Pancreas (tissue), 10 donors: ENCODE measurements at regions not wholly inside any gene's neighbourhood (a gene's known extent, or its start where the extent isn't known, plus 50 kb on each side); places are given as distances from the start of the nearest gene placed in this dataset.

Experiments
- ATAC-seq, 4 donors: fragments of 200-7000 bp; cut with Tn5 transposase; one replicate each; pipeline versions ENCODE4 v1.8.0 to v1.9.1; 2020; ENCODE audit warnings: mild to moderate bottlenecking in 4 of 4, moderate library complexity in 4 of 4
- DNase-seq, 6 donors: peaks; one replicate each; pipeline ENCODE4 v3.0.0-alpha.2; 2020
- FAIRE-seq: peaks from 2 replicates; lab custom pipeline; 2012; peaks lifted over from hg19 to GRCh38; lab: Jason Lieb, UNC
- H3K27ac ChIP-seq, 4 donors: fragments of 200-600 bp; sonication (generic); 1 replicate in 3 of 4; 2 replicates in 1 of 4; pipeline versions ENCODE4 v1.5.0 to v1.8.0; 2020
- H3K27me3 ChIP-seq, 4 donors: fragments of 200-600 bp; one replicate each; pipeline ENCODE4 v1.8.0; 2021
- H3K36me3 ChIP-seq, 3 donors: fragments of 200-600 bp; sonication (generic) in 1 of 3; one replicate each; pipeline versions ENCODE4 v1.5.0 to v1.8.0; 2020 to 2021
- H3K4me1 ChIP-seq, 3 donors: fragments of 200-600 bp; one replicate each; pipeline ENCODE4 v1.8.0; 2021
- H3K4me3 ChIP-seq, 4 donors: fragments of 200-600 bp; sonication (generic) in 2 of 4; one replicate each; pipeline versions ENCODE4 v1.5.0 to v1.8.0; 2020 to 2021
- H3K9me3 ChIP-seq, 4 donors: fragments of 200-600 bp; one replicate each; pipeline ENCODE4 v1.8.0; 2021
- WGBS, 2 donors: extraction: QIAGEN DNeasy Blood & Tissue Kit; methylation state at CpG; one replicate each; pipeline ENCODE4 v1.1.7; 2013; 5-methylcytosine and 5-hydroxymethylcytosine counted together
- intact Hi-C, 3 donors: fragments of 100-400 bp; cut with DNase I; formaldehyde crosslinking; loops; one replicate each; pipeline versions ENCODE4 v1.11.1 to v1.14.2; 2022
- TF ChIP-seq, protein P1 (sequence below), 4 donors: fragments of 200-600 bp; sonication (generic) in 3 of 4; IDR thresholded peaks; one replicate each; pipeline versions ENCODE4 v1.5.0 to v1.8.0; 2021; ENCODE audit warnings: antibody characterized with exemption in 4 of 4
- donor health status: healthy with polysubstance abuse.
- donor health status: DM: no; HTN: no; CAD: no; lungs with moderate emphysema.
- donor health status: DM: no; HTN: no; CAD: no.
- donor health status: control.
- donor health status: control.
- donor health status: Bipolar disorder and iron deficiency.
- donor health status: DM: yes; HTN: yes; CAD: no.
- donor health status: DM: no; HTN: no; CAD: no.
- donor health status: DM: no; HTN: no; CAD: no.
- donor health status: DM: yes; HTN: yes; CAD: no.

DNA sequence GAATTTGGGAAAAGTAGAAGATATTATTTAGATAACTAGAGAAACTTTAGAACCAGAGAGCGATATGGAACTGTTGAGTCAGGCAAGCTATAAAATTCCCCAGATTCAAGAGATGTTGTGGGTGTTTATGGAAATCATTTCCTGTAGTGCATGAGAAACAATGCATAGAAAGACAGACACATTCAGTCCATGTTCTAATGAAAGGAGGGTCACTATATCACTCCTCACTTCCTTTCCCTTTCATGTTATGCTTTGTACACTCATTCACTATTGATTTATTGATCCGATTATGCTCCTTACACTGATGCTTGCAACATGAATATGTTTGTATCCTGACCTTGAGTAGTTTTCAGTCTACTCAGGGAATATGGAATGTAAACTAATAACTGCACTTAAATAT lies 1459.9 kb upstream of the ALCAM start:
- intact Hi-C loops = no loop called here
- Histone ChIP-seq H3K4me1 (no peaks in the 10 kb centered on the region), H3K27me3 (no peaks in the 10 kb centered on the region), H3K9me3 (no peaks in the 10 kb centered on the region), H3K36me3 (no peaks in the 10 kb centered on the region), H3K27ac (no peak overlapping the region), H3K4me3 (no peak overlapping the region)
- FAIRE-seq (no peak), ATAC-seq (no peak), DNase-seq (no peak)
- 76 to 78% methylated on average over 2 of the region's 2 CpGs for WGBS, 2 donors
- TF ChIP-seq, protein P1, sequence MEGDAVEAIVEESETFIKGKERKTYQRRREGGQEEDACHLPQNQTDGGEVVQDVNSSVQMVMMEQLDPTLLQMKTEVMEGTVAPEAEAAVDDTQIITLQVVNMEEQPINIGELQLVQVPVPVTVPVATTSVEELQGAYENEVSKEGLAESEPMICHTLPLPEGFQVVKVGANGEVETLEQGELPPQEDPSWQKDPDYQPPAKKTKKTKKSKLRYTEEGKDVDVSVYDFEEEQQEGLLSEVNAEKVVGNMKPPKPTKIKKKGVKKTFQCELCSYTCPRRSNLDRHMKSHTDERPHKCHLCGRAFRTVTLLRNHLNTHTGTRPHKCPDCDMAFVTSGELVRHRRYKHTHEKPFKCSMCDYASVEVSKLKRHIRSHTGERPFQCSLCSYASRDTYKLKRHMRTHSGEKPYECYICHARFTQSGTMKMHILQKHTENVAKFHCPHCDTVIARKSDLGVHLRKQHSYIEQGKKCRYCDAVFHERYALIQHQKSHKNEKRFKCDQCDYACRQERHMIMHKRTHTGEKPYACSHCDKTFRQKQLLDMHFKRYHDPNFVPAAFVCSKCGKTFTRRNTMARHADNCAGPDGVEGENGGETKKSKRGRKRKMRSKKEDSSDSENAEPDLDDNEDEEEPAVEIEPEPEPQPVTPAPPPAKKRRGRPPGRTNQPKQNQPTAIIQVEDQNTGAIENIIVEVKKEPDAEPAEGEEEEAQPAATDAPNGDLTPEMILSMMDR (IDR thresholded peaks at IDR 0.05) = no peak

DNA sequence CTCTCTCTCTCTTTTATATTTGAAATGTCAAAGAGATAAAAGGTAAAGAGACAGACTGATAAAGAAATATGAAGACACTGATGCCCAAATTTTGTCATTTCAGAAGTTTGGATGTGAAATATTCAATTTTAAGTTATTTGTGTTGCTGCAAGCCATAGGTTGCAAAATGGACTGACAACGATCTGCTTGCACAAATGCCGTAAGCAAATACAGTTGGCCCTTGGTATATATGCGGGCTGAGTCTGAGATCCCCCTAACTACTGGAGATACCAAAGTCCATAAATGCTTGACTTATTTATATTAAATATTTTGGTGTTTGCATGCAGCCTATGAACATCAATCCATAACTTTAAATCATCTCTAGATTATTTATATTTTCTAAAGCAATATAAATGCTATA lies 1459.1 kb upstream of the ALCAM start:
- no peaks in the 10 kb centered on the region for H3K36me3 ChIP-seq
- intact Hi-C loops = no loop called here
- no peak overlapping the region for H3K4me3 ChIP-seq
- no peaks in the 10 kb centered on the region for H3K9me3 ChIP-seq
- ATAC-seq (no peak), FAIRE-seq (no peak), DNase-seq (no peak)
- no peaks in the 10 kb centered on the region for H3K4me1 ChIP-seq
- 86% methylated on average over 3 of the region's 3 CpGs for WGBS, 2 donors
- no peak overlapping the region for H3K27ac ChIP-seq
- TF ChIP-seq, protein P1 (IDR thresholded peaks at IDR 0.05) = no peak
- no peaks in the 10 kb centered on the region for H3K27me3 ChIP-seq

DNA sequence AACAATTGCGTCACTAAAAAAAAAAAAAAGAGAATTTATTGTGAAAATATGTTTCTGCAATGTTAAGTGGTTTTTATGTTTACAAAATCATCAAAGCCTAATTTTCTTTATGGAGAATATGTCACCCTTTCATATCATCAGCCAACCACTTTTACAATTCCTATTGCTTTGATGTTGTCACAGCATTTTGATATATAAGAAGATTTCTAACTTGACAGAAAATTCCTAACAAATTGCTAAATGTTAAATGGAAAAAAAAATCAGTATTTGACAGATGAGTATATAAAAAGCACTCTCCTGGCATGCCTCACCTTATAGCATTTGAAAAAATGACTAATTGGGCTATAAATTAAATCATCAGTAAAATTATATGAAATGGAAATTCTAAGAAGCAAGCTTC lies 1457.3 kb upstream of the ALCAM start:
- intact Hi-C loops = no loop called here
- 90 to 91% methylated on average over 1 of the region's 1 CpG for WGBS, 2 donors
- no peaks in the 10 kb centered on the region for H3K27me3 ChIP-seq
- ATAC-seq (no peak), FAIRE-seq (no peak), DNase-seq (no peak)
- no peaks in the 10 kb centered on the region for H3K36me3 ChIP-seq
- no peaks in the 10 kb centered on the region for H3K9me3 ChIP-seq
- no peaks in the 10 kb centered on the region for H3K4me1 ChIP-seq
- TF ChIP-seq, protein P1 (IDR thresholded peaks at IDR 0.05) = no peak
- no peak overlapping the region for H3K27ac ChIP-seq
- no peak overlapping the region for H3K4me3 ChIP-seq

DNA sequence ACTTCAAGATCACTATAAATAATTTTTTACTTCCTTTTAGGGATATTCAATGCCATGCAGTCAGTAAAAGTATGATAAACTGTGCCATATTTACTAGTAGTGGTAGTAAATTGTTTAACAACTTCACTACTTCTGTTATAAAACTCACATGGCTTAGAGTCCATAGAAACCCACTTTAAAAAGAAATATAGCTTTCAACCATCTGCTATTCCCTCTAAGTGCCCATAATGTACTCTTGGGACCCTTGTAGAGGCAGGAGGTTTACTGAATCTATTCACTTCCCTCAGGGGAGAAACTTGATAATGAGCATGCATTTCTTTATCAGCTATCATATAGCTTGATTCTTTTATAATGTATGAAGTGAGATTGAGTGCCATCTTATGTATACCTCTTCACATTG lies 1448.4 kb upstream of the ALCAM start:
- intact Hi-C loops = no loop called here
- no peak for ATAC-seq
- Histone ChIP-seq H3K27ac (no peak overlapping the region), H3K36me3 (no peaks in the 10 kb centered on the region), H3K9me3 (no peaks in the 10 kb centered on the region), H3K4me1 (no peaks in the 10 kb centered on the region), H3K27me3 (no peaks in the 10 kb centered on the region), H3K4me3 (no peak overlapping the region)
- no peak for FAIRE-seq
- TF ChIP-seq, protein P1 (IDR thresholded peaks at IDR 0.05) = no peak
- DNase-seq = no peak

DNA sequence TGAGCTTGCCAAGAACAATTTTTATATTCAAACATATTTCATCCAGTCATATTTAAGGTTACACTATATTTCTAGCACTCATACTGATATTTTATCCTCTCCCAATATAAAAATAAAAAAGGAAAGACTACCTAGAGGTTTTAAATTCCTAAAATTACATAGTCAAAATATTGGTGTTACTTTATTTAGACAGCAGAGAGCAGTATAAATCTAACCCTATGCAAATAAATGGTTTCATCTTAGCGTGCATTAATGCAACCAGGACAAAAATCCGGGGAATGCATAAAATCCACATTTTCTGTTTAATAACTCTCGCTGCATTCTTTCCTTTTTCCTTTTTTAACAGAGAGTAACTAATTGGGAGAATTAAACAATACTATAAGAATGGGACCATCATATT lies 1447.4 kb upstream of the ALCAM start:
- Histone ChIP-seq H3K27me3 (no peaks in the 10 kb centered on the region), H3K4me3 (no peak overlapping the region), H3K36me3 (no peaks in the 10 kb centered on the region), H3K27ac (no peak overlapping the region), H3K9me3 (no peaks in the 10 kb centered on the region), H3K4me1 (no peaks in the 10 kb centered on the region)
- intact Hi-C loops = no loop called here
- no peak for FAIRE-seq
- ATAC-seq = no peak
- DNase-seq = no peak
- 52 to 56% methylated on average over 3 of the region's 3 CpGs for WGBS, 2 donors
- TF ChIP-seq, protein P1 (IDR thresholded peaks at IDR 0.05) = no peak
